HepG2 (cell line): ENCODE measurements at regions not wholly inside any gene's neighbourhood (a gene's known extent, or its start where the extent isn't known, plus 50 kb on each side); places are given as distances from the start of the nearest gene placed in this dataset.

Experiments
- ATAC-seq: fragments of 200-7000 bp; cut with Tn5 transposase; 3 replicates; pipeline ENCODE4 v1.9.1; 2020; ENCODE audit warnings: mild to moderate bottlenecking, moderate library complexity
- BruUV-seq: library from RNA; stranded (reverse); fragments of 400-500 nt; replicated peaks from 2 replicates; lab custom pipeline; 2021; lab: Mats Ljungman, UMichigan
- CTCF ChIA-PET: fragments of 300-600 bp; formaldehyde crosslinking; extraction: SDS; loops from one replicate; lab custom pipeline; 2021; ENCODE audit warnings: low total read pairs, inconsistent platforms, low intra/inter-chr PET ratio; lab: Yijun Ruan, JAX
- POLR2A ChIA-PET: fragments of 350-600 bp; sonication (Branson Sonifier 250); formaldehyde crosslinking; loops from one replicate; lab custom pipeline; 2020; ENCODE audit warnings: antibody characterized with exemption, inconsistent platforms; lab: Yijun Ruan, JAX
- DNase-seq: peaks from one replicate; pipeline ENCODE4 v3.0.0-alpha.2; 2015; ENCODE audit warnings: low spot score
- FAIRE-seq: peaks from 3 replicates; lab custom pipeline; 2011; peaks lifted over from hg19 to GRCh38; lab: Jason Lieb, UNC
- H2AFZ ChIP-seq: one replicate; pipeline ENCODE4 v1.6.1; 2011; ENCODE audit warnings: low read length, inconsistent platforms
- H3K27ac ChIP-seq: fragments of 300-600 bp; 3 replicates; pipeline ENCODE4 v1.8.0; 2011; ENCODE audit warnings: mixed run types, mild to moderate bottlenecking, mixed read lengths, low read length, inconsistent platforms; ENCODE audit not compliant: insufficient read depth; ENCODE audit errors: extremely low read length
- H3K27me3 ChIP-seq, 2 experiments: fragments of 200-600 bp in 1 of 2; 2 replicates in 1 of 2; 3 replicates in 1 of 2; pipeline versions ENCODE4 v1.6.0 to v1.8.0; 2011; ENCODE audit warnings: low read length in 2 of 2, mild to moderate bottlenecking in 2 of 2, moderate library complexity in 2 of 2, inconsistent platforms in 1 of 2; ENCODE audit not compliant: insufficient read depth in 2 of 2, control insufficient read depth in 1 of 2
- H3K36me3 ChIP-seq, 2 experiments: fragments of 200-600 bp in 1 of 2; replicated peaks in 1 of 2; 2 replicates in 1 of 2; 3 replicates in 1 of 2; pipeline versions ENCODE4 v1.5.1 to v1.8.0; 2011; ENCODE audit warnings: low read length in 2 of 2, inconsistent platforms in 1 of 2; ENCODE audit not compliant: insufficient read depth in 2 of 2, control insufficient read depth in 1 of 2
- H3K4me1 ChIP-seq: 2 replicates; pipeline ENCODE4 v1.5.1; 2012; ENCODE audit warnings: low read length, inconsistent platforms; ENCODE audit not compliant: insufficient read depth
- H3K4me2 ChIP-seq: 2 replicates; pipeline ENCODE4 v1.6.0; 2011; ENCODE audit warnings: low read depth, low read length, inconsistent platforms
- H3K4me3 ChIP-seq, 3 experiments: fragments of 200-600 bp in 1 of 3; sonication (generic), shearing (Covaris generic) in 1 of 3; replicated peaks in 1 of 3; 2 replicates each; pipeline ENCODE4 v1.5.1; 2011 to 2016; ENCODE audit warnings: low read length in 3 of 3, inconsistent platforms in 2 of 3, low read depth in 2 of 3, mild to moderate bottlenecking in 2 of 3, control low read depth in 1 of 3, mixed read lengths in 1 of 3; ENCODE audit not compliant: insufficient read depth in 1 of 3
- H3K79me2 ChIP-seq: one replicate; pipeline ENCODE4 v1.6.1; 2011; ENCODE audit warnings: low read length, inconsistent platforms; ENCODE audit not compliant: insufficient read depth
- H3K9ac ChIP-seq: 2 replicates; pipeline ENCODE4 v1.6.0; 2011; ENCODE audit warnings: mild to moderate bottlenecking, low read depth, low read length, inconsistent platforms; ENCODE audit not compliant: insufficient read depth
- H3K9me3 ChIP-seq: 2 replicates; pipeline ENCODE4 v1.5.1; 2012; ENCODE audit warnings: mild to moderate bottlenecking, low read length
- H4K20me1 ChIP-seq: 2 replicates; pipeline ENCODE4 v1.6.0; 2011; ENCODE audit warnings: inconsistent platforms, mild to moderate bottlenecking, low read length, moderate library complexity; ENCODE audit not compliant: insufficient read depth
- CTCF ChIP-seq: sonication (generic); formaldehyde crosslinking; IDR thresholded peaks from 2 replicates; pipeline ENCODE4 v1.5.0; 2020; ENCODE audit warnings: mild to moderate bottlenecking, missing genetic modification reagents, moderate library complexity
- DRAP1 ChIP-seq: IDR thresholded peaks from 2 replicates; pipeline ENCODE4 v1.6.1; 2016; ENCODE audit warnings: missing genetic modification reagents, missing compliant biosample characterization
- KDM1A ChIP-seq: IDR thresholded peaks from 2 replicates; pipeline ENCODE4 v1.6.1; 2016; ENCODE audit warnings: missing compliant biosample characterization
- MXD4 ChIP-seq: IDR thresholded peaks from 2 replicates; pipeline ENCODE4 v1.6.1; 2016; ENCODE audit warnings: mild to moderate bottlenecking, missing biosample characterization, missing genetic modification reagents
- POLR2G ChIP-seq: fragments of 200-400 bp; formaldehyde crosslinking; IDR thresholded peaks from 2 replicates; pipeline ENCODE4 v1.6.1; 2018; ENCODE audit warnings: mild to moderate bottlenecking, low read depth, low read length, moderate library complexity
- STAG1 ChIP-seq: sonication (generic); formaldehyde crosslinking; IDR thresholded peaks from 2 replicates; pipeline ENCODE4 v1.4.0; 2020; ENCODE audit warnings: missing genetic modification reagents
- YEATS2 ChIP-seq: sonication (generic); formaldehyde crosslinking; IDR thresholded peaks from 2 replicates; pipeline ENCODE4 v1.4.0; 2020; ENCODE audit warnings: missing genetic modification reagents, borderline replicate concordance
- ZNF264 ChIP-seq: sonication (generic); formaldehyde crosslinking; IDR thresholded peaks from 2 replicates; pipeline ENCODE4 v1.4.0; 2020; ENCODE audit warnings: missing genetic modification reagents
- ZNF276 ChIP-seq: sonication (generic); formaldehyde crosslinking; IDR thresholded peaks from 2 replicates; pipeline ENCODE4 v1.4.0; 2020; ENCODE audit warnings: mild to moderate bottlenecking, low read depth, missing genetic modification reagents
- ZNF414 ChIP-seq: sonication (generic); formaldehyde crosslinking; IDR thresholded peaks from 2 replicates; pipeline ENCODE4 v1.5.0; 2020; ENCODE audit warnings: missing genetic modification reagents
- ZNF792 ChIP-seq: IDR thresholded peaks from 2 replicates; pipeline ENCODE4 v1.6.1; 2016
- ZSCAN12 ChIP-seq: sonication (generic); formaldehyde crosslinking; IDR thresholded peaks from 2 replicates; pipeline ENCODE4 v1.9.0; 2021; ENCODE audit warnings: mild to moderate bottlenecking, missing genetic modification reagents
- WGBS: methylation state at CpG from one replicate; pipeline ENCODE4 v1.1.6; 2017; ENCODE audit warnings: low lambda C conversion rate; 5-methylcytosine and 5-hydroxymethylcytosine counted together
- in situ Hi-C: cut with HindIII; loops from 2 replicates; pipeline ENCODE4 v1.10.0; 2017; ENCODE audit warnings: low pct_unique_long_range_greater_than_20kb; ENCODE audit not compliant: extremely low pct_ligation_motif_present
- intact Hi-C: fragments of 100-400 bp; cut with micrococcal nuclease; formaldehyde crosslinking; loops from one replicate; pipeline ENCODE4 v1.10.0; 2022; ENCODE audit not compliant: unreplicated experiment
- TF ChIP-seq, protein P1 (sequence below): fragments of 450-650 bp; IDR thresholded peaks from 2 replicates; pipeline ENCODE4 v1.6.1; 2017
- TF ChIP-seq, protein P2 (sequence below): sonication (generic); formaldehyde crosslinking; IDR thresholded peaks from 2 replicates; pipeline ENCODE4 v1.8.1; 2023; ENCODE audit warnings: mild to moderate bottlenecking, missing genetic modification reagents, borderline replicate concordance

GRCh38 chr9:16039218-16039987, 486.6 kb downstream of the CCDC171 start (continued):
- TF ChIP-seq CTCF (CRISPR knock-in tag), result peak; percentile 66
- TF ChIP-seq ZNF414 (CRISPR knock-in tag), result no peak
- TF ChIP-seq ZNF276 (CRISPR knock-in tag), result no peak
- TF ChIP-seq STAG1 (CRISPR knock-in tag), result peak; percentile 11; the same call in 1 of the 2 replicates
- TF ChIP-seq, all 625 proteins: peak for 3

DNA sequence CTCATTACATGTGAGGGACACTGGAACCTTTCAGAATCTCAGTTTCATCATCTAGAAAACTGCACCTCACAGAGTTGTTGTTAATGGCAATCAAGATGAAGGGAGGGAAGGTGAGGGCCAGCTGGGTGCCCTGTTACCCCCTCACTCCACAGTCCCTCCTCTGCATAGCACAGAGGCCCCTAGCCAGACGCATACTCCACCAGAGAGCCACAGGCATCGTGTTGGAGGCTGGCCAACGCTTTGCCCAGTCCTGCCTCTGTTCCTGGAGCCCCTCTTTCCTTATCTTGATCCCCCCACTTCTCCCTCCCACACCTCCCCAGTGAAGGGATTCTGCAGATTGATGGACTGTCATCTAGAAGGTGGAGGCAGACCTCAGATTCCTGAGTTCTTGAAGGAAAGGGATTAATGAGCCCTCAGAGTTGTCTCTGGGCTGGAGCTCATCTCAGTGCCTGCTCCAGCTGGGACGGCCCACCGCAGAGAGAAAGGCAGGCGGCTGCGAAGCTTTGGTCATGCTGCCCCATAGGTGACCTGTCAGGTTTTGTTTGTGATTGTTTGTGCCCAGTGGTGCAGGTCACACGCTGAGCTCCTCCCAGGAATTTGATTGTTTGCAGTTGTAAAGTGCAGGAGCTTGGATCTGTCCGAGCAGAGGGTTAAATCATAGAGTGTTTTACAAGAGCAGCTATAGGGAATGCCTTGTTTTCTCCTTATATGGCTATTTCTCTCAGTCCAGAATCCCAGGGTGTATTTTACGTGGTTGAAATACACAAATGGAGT, 487.3 kb downstream of the CCDC171 start:
- H3K9ac ChIP-seq, result no peak overlapping the region
- POLR2A ChIA-PET, result no interaction called here
- TF ChIP-seq YEATS2 (CRISPR knock-in tag), result no peak
- TF ChIP-seq, protein P1, sequence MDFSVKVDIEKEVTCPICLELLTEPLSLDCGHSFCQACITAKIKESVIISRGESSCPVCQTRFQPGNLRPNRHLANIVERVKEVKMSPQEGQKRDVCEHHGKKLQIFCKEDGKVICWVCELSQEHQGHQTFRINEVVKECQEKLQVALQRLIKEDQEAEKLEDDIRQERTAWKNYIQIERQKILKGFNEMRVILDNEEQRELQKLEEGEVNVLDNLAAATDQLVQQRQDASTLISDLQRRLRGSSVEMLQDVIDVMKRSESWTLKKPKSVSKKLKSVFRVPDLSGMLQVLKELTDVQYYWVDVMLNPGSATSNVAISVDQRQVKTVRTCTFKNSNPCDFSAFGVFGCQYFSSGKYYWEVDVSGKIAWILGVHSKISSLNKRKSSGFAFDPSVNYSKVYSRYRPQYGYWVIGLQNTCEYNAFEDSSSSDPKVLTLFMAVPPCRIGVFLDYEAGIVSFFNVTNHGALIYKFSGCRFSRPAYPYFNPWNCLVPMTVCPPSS, result no peak
- no peak for TF ChIP-seq DRAP1 (CRISPR knock-in tag)
- TF ChIP-seq, protein P2, sequence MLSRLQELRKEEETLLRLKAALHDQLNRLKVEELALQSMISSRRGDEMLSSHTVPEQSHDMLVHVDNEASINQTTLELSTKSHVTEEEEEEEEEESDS (CRISPR knock-in tag), result no peak
- TF ChIP-seq POLR2G, result no peak
- no peak for TF ChIP-seq KDM1A (CRISPR knock-in tag)
- no peak for TF ChIP-seq ZNF792 (CRISPR knock-in tag)
- TF ChIP-seq ZSCAN12 (CRISPR knock-in tag), result no peak
- no peak for TF ChIP-seq ZNF264 (CRISPR knock-in tag)
- no peak for TF ChIP-seq MXD4

More for the DNA sequence above, 487.3 kb downstream of the CCDC171 start:
- no peak overlapping the region for H3K27ac ChIP-seq
- in situ Hi-C loops, result no loop called here
- no peaks in the 10 kb centered on the region for H3K79me2 ChIP-seq
- peak; percentile 9 for DNase-seq
- ATAC-seq, result peak; percentile 73
- H2AFZ ChIP-seq, result no peak overlapping the region
- 4% methylated on average over 4 of the region's 10 CpGs for WGBS
- BruUV-seq, result no TSS peak
- H4K20me1 ChIP-seq, result no peaks in the 10 kb centered on the region
- H3K27me3 ChIP-seq, result no peaks in the 10 kb centered on the region; a peak in 1 of 5 replicates
- no peaks in the 10 kb centered on the region for H3K9me3 ChIP-seq
- intact Hi-C loops, result loop anchor here (5.0 to 10.0 kb wide), 2 partner anchors 92 to 165 kb away; no protein-coding TSS in a partner anchor
- no peaks in the 10 kb centered on the region for H3K4me1 ChIP-seq
- H3K4me3 ChIP-seq, result no peak overlapping the region
- H3K36me3 ChIP-seq, result no peaks in the 10 kb centered on the region
- CTCF ChIA-PET, result no interaction called here
- FAIRE-seq, result no peak
- H3K4me2 ChIP-seq, result no peak overlapping the region
